ENCODE measurements at regions not wholly inside any gene's neighbourhood (a gene's known extent, or its start where the extent isn't known, plus 50 kb on each side); places are given as distances from the start of the nearest gene placed in this dataset.

GRCh38 chrX:117752745-117753144 is 363.9 kb downstream of the KLHL13 start:
- TF ChIP-seq EZH2 (optimal IDR thresholded peaks at IDR 0.05; ENCODE audit: low read depth, low read length), result no peak
- TF ChIP-seq CTCF (IDR thresholded peaks at IDR 0.05; ENCODE audit: low read length), result no peak
- no peak for TF ChIP-seq EZH2phosphoT487 (IDR thresholded peaks at IDR 0.05; ENCODE audit: low read length)
- no peak overlapping the region for H3K4me2 ChIP-seq (ENCODE audit: low read depth, low read length)
- no peaks in the 10 kb centered on the region for H3K9me3 ChIP-seq (replicated peaks; ENCODE audit: insufficient read depth, low read length)
- H3K4me1 ChIP-seq (ENCODE audit: low read length), result no peaks in the 10 kb centered on the region
- no peaks in the 10 kb centered on the region for H3K27me3 ChIP-seq (replicated peaks; ENCODE audit: insufficient read depth, low read length)
- H3K9ac ChIP-seq (ENCODE audit: low read length), result no peak overlapping the region
- H4K20me1 ChIP-seq (ENCODE audit: insufficient read depth, low read length), result no peaks in the 10 kb centered on the region
- H3F3A ChIP-seq (ENCODE audit: insufficient read depth, low read length), result no peaks in the 10 kb centered on the region
- no peaks in the 10 kb centered on the region for H3K36me3 ChIP-seq (replicated peaks; ENCODE audit: insufficient read depth, low read length)
- no peaks in the 10 kb centered on the region for H3K79me2 ChIP-seq (ENCODE audit: low read length)
- no peak overlapping the region for H3K27ac ChIP-seq (ENCODE audit: low read length)
- H3K4me3 ChIP-seq (ENCODE audit: low read length), result no peak overlapping the region
- DNase-seq, result no peak
- H3K9me2 ChIP-seq (replicated peaks; ENCODE audit: insufficient read depth, low read length), result no peaks in the 10 kb centered on the region
- H2AFZ ChIP-seq (ENCODE audit: low read length), result no peak overlapping the region

DNA sequence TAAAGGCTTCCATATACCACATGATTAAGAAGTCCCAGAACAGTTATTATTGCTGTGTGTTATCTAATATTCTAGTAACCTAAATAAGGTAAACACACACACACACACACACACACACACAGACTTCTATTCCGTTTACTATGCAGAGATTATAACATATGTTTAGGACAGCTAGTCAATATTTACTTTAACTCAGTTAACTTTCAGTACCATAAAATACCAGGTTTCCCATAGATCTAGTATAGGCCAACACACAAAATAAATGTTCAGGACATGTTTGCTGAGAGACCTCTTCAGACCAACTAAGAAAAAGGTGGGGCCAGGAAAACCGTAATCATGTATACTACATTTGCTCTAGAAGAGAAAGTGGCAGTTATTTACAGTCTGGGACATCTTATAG is 365.5 kb downstream of the KLHL13 start:
- Histone ChIP-seq H3F3A (ENCODE audit: insufficient read depth, low read length) (no peaks in the 10 kb centered on the region), H3K4me1 (ENCODE audit: low read length) (no peaks in the 10 kb centered on the region), H3K4me2 (ENCODE audit: low read depth, low read length) (no peak overlapping the region), H3K27me3 (replicated peaks; ENCODE audit: insufficient read depth, low read length) (no peaks in the 10 kb centered on the region), H2AFZ (ENCODE audit: low read length) (no peak overlapping the region), H4K20me1 (ENCODE audit: insufficient read depth, low read length) (no peaks in the 10 kb centered on the region), H3K27ac (ENCODE audit: low read length) (no peak overlapping the region), H3K79me2 (ENCODE audit: low read length) (no peaks in the 10 kb centered on the region), H3K9me3 (replicated peaks; ENCODE audit: insufficient read depth, low read length) (no peaks in the 10 kb centered on the region), H3K9ac (ENCODE audit: low read length) (no peak overlapping the region), H3K36me3 (replicated peaks; ENCODE audit: insufficient read depth, low read length) (no peaks in the 10 kb centered on the region), H3K9me2 (replicated peaks; ENCODE audit: insufficient read depth, low read length) (no peaks in the 10 kb centered on the region), H3K4me3 (ENCODE audit: low read length) (no peak overlapping the region)
- DNase-seq, result no peak
- TF ChIP-seq EZH2 (optimal IDR thresholded peaks at IDR 0.05; ENCODE audit: low read depth, low read length), result no peak

DNA sequence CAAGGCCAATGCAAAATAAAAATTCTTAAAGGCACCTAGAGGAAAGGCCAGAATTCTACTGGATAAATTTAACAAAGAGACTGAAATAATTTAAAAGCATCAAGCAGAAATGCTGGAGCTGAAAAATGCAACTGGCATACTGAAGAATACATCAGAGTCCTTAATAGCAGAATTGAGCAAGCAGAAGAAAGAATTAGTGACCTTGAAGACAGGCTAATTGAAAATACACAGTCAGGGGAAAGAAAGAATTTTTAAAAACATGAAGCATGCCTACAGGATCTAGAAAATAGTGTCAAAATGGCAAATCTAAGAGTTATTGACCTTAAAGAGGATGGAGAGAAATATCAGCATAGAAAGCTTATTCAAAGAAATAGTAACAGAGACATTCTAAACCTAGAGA is 371.7 kb downstream of the KLHL13 start:
- Histone ChIP-seq H3K4me2 (ENCODE audit: low read depth, low read length) (no peak overlapping the region), H4K20me1 (ENCODE audit: insufficient read depth, low read length) (no peaks in the 10 kb centered on the region), H3F3A (ENCODE audit: insufficient read depth, low read length) (no peaks in the 10 kb centered on the region), H3K9ac (ENCODE audit: low read length) (no peak overlapping the region), H2AFZ (ENCODE audit: low read length) (no peak overlapping the region), H3K27ac (ENCODE audit: low read length) (no peak overlapping the region), H3K36me3 (replicated peaks; ENCODE audit: insufficient read depth, low read length) (no peaks in the 10 kb centered on the region), H3K27me3 (replicated peaks; ENCODE audit: insufficient read depth, low read length) (no peaks in the 10 kb centered on the region), H3K4me3 (ENCODE audit: low read length) (no peak overlapping the region), H3K4me1 (ENCODE audit: low read length) (no peaks in the 10 kb centered on the region), H3K9me3 (replicated peaks; ENCODE audit: insufficient read depth, low read length) (no peaks in the 10 kb centered on the region), H3K79me2 (ENCODE audit: low read length) (no peaks in the 10 kb centered on the region), H3K9me2 (replicated peaks; ENCODE audit: insufficient read depth, low read length) (no peaks in the 10 kb centered on the region)
- DNase-seq, result no peak
- TF ChIP-seq CTCF (IDR thresholded peaks at IDR 0.05; ENCODE audit: low read length) (no peak), EZH2phosphoT487 (IDR thresholded peaks at IDR 0.05; ENCODE audit: low read length) (no peak), EZH2 (optimal IDR thresholded peaks at IDR 0.05; ENCODE audit: low read depth, low read length) (no peak)

- Histone ChIP-seq H3K27ac (ENCODE audit: low read length) (no peak overlapping the region), H3K27me3 (replicated peaks; ENCODE audit: insufficient read depth, low read length) (no peaks in the 10 kb centered on the region), H2AFZ (ENCODE audit: low read length) (no peak overlapping the region), H4K20me1 (ENCODE audit: insufficient read depth, low read length) (no peaks in the 10 kb centered on the region), H3K9me2 (replicated peaks; ENCODE audit: insufficient read depth, low read length) (no peaks in the 10 kb centered on the region), H3K9me3 (replicated peaks; ENCODE audit: insufficient read depth, low read length) (no peaks in the 10 kb centered on the region), H3K36me3 (replicated peaks; ENCODE audit: insufficient read depth, low read length) (no peaks in the 10 kb centered on the region), H3F3A (ENCODE audit: insufficient read depth, low read length) (no peaks in the 10 kb centered on the region), H3K4me3 (ENCODE audit: low read length) (no peak overlapping the region), H3K79me2 (ENCODE audit: low read length) (no peaks in the 10 kb centered on the region), H3K4me1 (ENCODE audit: low read length) (no peaks in the 10 kb centered on the region), H3K4me2 (ENCODE audit: low read depth, low read length) (no peak overlapping the region), H3K9ac (ENCODE audit: low read length) (no peak overlapping the region)
- DNase-seq, result peak; percentile 20
- TF ChIP-seq EZH2 (optimal IDR thresholded peaks at IDR 0.05; ENCODE audit: low read depth, low read length), result no peak
- no peak for TF ChIP-seq EZH2phosphoT487 (IDR thresholded peaks at IDR 0.05; ENCODE audit: low read length)
- TF ChIP-seq CTCF (IDR thresholded peaks at IDR 0.05; ENCODE audit: low read length), result peak; percentile 38
Observed at GRCh38 chrX:117743469-117744251, 372.9 kb downstream of the KLHL13 start.
